Lower leg skin (tissue), 4 donors: ENCODE measurements at regions not wholly inside any gene's neighbourhood (a gene's known extent, or its start where the extent isn't known, plus 50 kb on each side); places are given as distances from the start of the nearest gene placed in this dataset.

Experiments
- DNase-seq, 2 donors: peaks; one replicate each; pipeline ENCODE4 v3.0.0-alpha.2; 2019; ENCODE audit warnings: low spot score in 2 of 2
- H3K4me3 ChIP-seq: fragments of 200-600 bp; sonication (generic); 2 replicates; pipeline ENCODE4 v1.5.1; 2017; ENCODE audit warnings: mild to moderate bottlenecking, low read depth; ENCODE audit not compliant: poor library complexity, severe bottlenecking
- CTCF ChIP-seq, 3 donors: fragments of 450-650 bp; IDR thresholded peaks; one replicate each; pipeline ENCODE4 v1.5.1; 2016; ENCODE audit warnings: antibody characterized with exemption in 3 of 3, mild to moderate bottlenecking in 3 of 3, moderate library complexity in 2 of 3
- POLR2A ChIP-seq, 2 donors: fragments of 450-650 bp; IDR thresholded peaks; one replicate each; pipeline ENCODE4 v1.6.1; 2016 to 2017; ENCODE audit warnings: antibody characterized with exemption in 2 of 2, mild to moderate bottlenecking in 1 of 2, moderate library complexity in 1 of 2
- WGBS, 2 donors: methylation state at CpG; one replicate each; pipeline ENCODE4 v1.1.5; 2018; 5-methylcytosine and 5-hydroxymethylcytosine counted together
- intact Hi-C: fragments of 100-400 bp; cut with DNase I; formaldehyde crosslinking; loops from one replicate; pipeline ENCODE4 v1.15.0; 2023; ENCODE audit warnings: low total_unique reads

GRCh38 chr7:45484094-45484493 is 90.1 kb upstream of the ADCY1 start:
- intact Hi-C loops, result no loop called here
- 30 to 36% methylated on average over 7 of the region's 7 CpGs for WGBS, 2 donors

GRCh38 chr7:45486575-45486974 is 87.6 kb upstream of the ADCY1 start:
- DNase-seq, result no peak
- intact Hi-C loops, result no loop called here
- WGBS, 2 donors, result 39 to 47% methylated on average over 2 of the region's 2 CpGs
- no peak overlapping the region for H3K4me3 ChIP-seq
- TF ChIP-seq POLR2A (IDR thresholded peaks at IDR 0.05) (no peak), CTCF (IDR thresholded peaks at IDR 0.05) (no peak)

More at GRCh38 chr7:45484094-45484493, 90.1 kb upstream of the ADCY1 start:
- DNase-seq, result no peak
- TF ChIP-seq POLR2A (IDR thresholded peaks at IDR 0.05), result no peak
- TF ChIP-seq CTCF (IDR thresholded peaks at IDR 0.05), result no peak
- H3K4me3 ChIP-seq, result no peak overlapping the region

GRCh38 chr7:45494885-45495284 is 79.3 kb upstream of the ADCY1 start:
- no peak for DNase-seq
- H3K4me3 ChIP-seq, result no peak overlapping the region
- WGBS, 2 donors, result 65 to 70% methylated on average over 6 to 7 of the region's 7 CpGs
- intact Hi-C loops, result loop anchor here (10.0 kb wide), 1 partner anchor 60 kb away; no protein-coding TSS in a partner anchor
- TF ChIP-seq POLR2A (IDR thresholded peaks at IDR 0.05) (no peak), CTCF (IDR thresholded peaks at IDR 0.05) (no peak)

GRCh38 chr7:45495618-45496017 is 78.5 kb upstream of the ADCY1 start:
- DNase-seq, result no peak
- 92% methylated on average over 3 of the region's 3 CpGs for WGBS, 2 donors
- H3K4me3 ChIP-seq, result no peak overlapping the region
- TF ChIP-seq POLR2A (IDR thresholded peaks at IDR 0.05), result no peak
- TF ChIP-seq CTCF (IDR thresholded peaks at IDR 0.05), result no peak
- intact Hi-C loops, result loop anchor here (10.0 kb wide), 1 partner anchor 59 kb away; no protein-coding TSS in a partner anchor

- TF ChIP-seq CTCF (IDR thresholded peaks at IDR 0.05), result no peak
- TF ChIP-seq POLR2A (IDR thresholded peaks at IDR 0.05), result no peak
- WGBS, 2 donors, result 78 to 84% methylated on average over 2 of the region's 2 CpGs
Observed at GRCh38 chr7:45500257-45500656, 73.9 kb upstream of the ADCY1 start.

DNA sequence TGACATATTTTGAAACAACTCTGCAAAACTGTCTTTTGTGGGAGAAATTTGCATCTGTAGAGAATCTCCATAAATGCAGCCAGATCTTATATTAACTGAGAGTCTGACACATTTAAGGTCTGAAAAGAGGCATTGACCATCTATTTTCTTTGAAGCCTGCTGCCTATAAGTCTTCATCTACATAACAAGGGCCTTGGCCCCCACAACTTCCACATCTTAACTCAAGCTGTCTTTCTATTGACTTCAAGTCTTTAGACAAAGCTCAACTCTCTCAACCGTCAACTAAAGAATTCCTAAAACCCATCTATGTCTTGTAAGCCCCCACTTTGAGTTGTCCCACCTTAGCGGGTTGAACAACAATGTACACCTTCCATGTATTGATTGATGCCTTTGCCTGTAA is 72.4 kb upstream of the ADCY1 start:
- 38 to 60% methylated on average over 2 of the region's 2 CpGs for WGBS, 2 donors
- no peak for DNase-seq
- intact Hi-C loops, result no loop called here
- TF ChIP-seq CTCF (IDR thresholded peaks at IDR 0.05) (no peak), POLR2A (IDR thresholded peaks at IDR 0.05) (no peak)
- H3K4me3 ChIP-seq, result no peak overlapping the region

More at GRCh38 chr7:45500257-45500656, 73.9 kb upstream of the ADCY1 start:
- DNase-seq, result no peak
- no peak overlapping the region for H3K4me3 ChIP-seq
- intact Hi-C loops, result no loop called here
